Uterus (tissue), 3 donors: ENCODE measurements at regions not wholly inside any gene's neighbourhood (a gene's known extent, or its start where the extent isn't known, plus 50 kb on each side); places are given as distances from the start of the nearest gene placed in this dataset.
"Not testable (repeated sequence)": the region's sequence is repeated elsewhere in the genome, so short reads cannot be mapped to it uniquely, and the experiment has no call there.

Source experiments
- DNase-seq, 2 donors: peaks; one replicate each; pipeline ENCODE4 v3.0.0-alpha.2; 2019 to 2020
- H3K27ac ChIP-seq, 2 donors: fragments of 200-600 bp; sonication (generic); 1 replicate in 1 of 2; 2 replicates in 1 of 2; pipeline ENCODE4 v1.5.1; 2016 to 2018
- H3K27me3 ChIP-seq, 2 donors: fragments of 200-600 bp; sonication (generic); one replicate each; pipeline ENCODE4 v1.5.1; 2018 to 2019; ENCODE audit warnings: control low read depth in 1 of 2
- H3K36me3 ChIP-seq, 2 donors: fragments of 200-600 bp; sonication (generic); one replicate each; pipeline ENCODE4 v1.5.1; 2019; ENCODE audit warnings: control low read depth in 1 of 2
- H3K4me1 ChIP-seq, 2 donors: fragments of 200-600 bp; sonication (generic); one replicate each; pipeline ENCODE4 v1.5.1; 2018 to 2019; ENCODE audit warnings: control low read depth in 1 of 2
- H3K4me3 ChIP-seq, 2 donors: fragments of 200-600 bp; sonication (generic); 1 replicate in 1 of 2; 2 replicates in 1 of 2; pipeline ENCODE4 v1.5.1; 2018 to 2019; ENCODE audit warnings: mild to moderate bottlenecking in 1 of 2
- H3K9me3 ChIP-seq, 2 donors: fragments of 200-600 bp; sonication (generic); one replicate each; pipeline ENCODE4 v1.5.1; 2019; ENCODE audit warnings: control low read depth in 1 of 2
- CTCF ChIP-seq, 4 experiments: fragments of 200-600 bp in 2 of 4; fragments of 450-650 bp in 2 of 4; sonication (generic) in 2 of 4; IDR thresholded peaks; one replicate each; pipeline ENCODE4 v1.5.1; 2016 to 2019; ENCODE audit warnings: antibody characterized with exemption in 4 of 4, mild to moderate bottlenecking in 2 of 4, moderate library complexity in 1 of 4
- POLR2A ChIP-seq, 2 donors: fragments of 450-650 bp; IDR thresholded peaks; one replicate each; pipeline ENCODE4 v1.6.1; 2016; ENCODE audit warnings: antibody characterized with exemption in 2 of 2, mild to moderate bottlenecking in 1 of 2, moderate library complexity in 1 of 2
- intact Hi-C: fragments of 100-400 bp; cut with DNase I; formaldehyde crosslinking; loops from one replicate; pipeline ENCODE4 v1.15.1; 2023; ENCODE audit warnings: low total_unique reads
- donor health status: DM: yes; HTN: yes; CAD: no.

DNA sequence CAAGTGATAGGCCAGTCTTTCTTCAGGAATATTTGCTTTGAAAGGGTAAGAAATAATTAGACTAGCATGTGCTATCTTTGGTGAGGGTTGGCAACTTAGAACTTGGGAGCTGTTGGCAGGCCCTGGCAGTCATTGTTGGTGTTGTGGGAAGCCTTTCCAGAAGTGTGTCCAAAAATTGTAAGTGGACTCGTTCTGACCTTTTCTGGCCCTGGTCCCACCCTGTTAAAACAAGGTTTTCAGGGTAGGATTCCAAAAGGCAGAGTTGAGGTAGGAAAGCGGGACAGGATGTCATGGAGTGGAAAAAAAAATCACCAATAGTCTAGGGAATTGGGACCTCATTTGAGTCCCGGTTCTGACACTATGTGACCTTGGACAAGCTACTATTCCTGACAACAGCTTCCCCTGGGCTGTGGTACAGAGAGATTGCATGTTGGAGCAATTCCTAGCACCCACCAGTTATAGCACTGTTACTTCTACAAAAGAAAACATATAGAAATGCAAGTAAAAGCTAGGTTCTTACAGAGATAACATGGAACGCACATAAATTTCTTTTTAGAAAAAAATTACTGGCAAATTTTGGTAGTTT, 299.3 kb upstream of the DDI1 start:
- intact Hi-C loops = no loop called here
- H3K9me3 ChIP-seq = no peaks in the 10 kb centered on the region
- H3K36me3 ChIP-seq = no peaks in the 10 kb centered on the region
- no peaks in the 10 kb centered on the region for H3K27me3 ChIP-seq
- no peaks in the 10 kb centered on the region for H3K4me1 ChIP-seq
- no peak overlapping the region for H3K4me3 ChIP-seq
- TF ChIP-seq CTCF (IDR thresholded peaks at IDR 0.05) (no peak), POLR2A (IDR thresholded peaks at IDR 0.05) (no peak)
- DNase-seq = no peak
- H3K27ac ChIP-seq = no peak overlapping the region

- no peak for DNase-seq
- Histone ChIP-seq H3K4me3 (no peak overlapping the region), H3K27me3 (no peaks in the 10 kb centered on the region), H3K4me1 (no peaks in the 10 kb centered on the region), H3K36me3 (no peaks in the 10 kb centered on the region), H3K9me3 (no peaks in the 10 kb centered on the region), H3K27ac (no peak overlapping the region)
- TF ChIP-seq CTCF (IDR thresholded peaks at IDR 0.05) (no peak), POLR2A (IDR thresholded peaks at IDR 0.05) (no peak)
- intact Hi-C loops = no loop called here
Observed at GRCh38 chr11:103737747-103738146, 298.7 kb upstream of the DDI1 start.

DNA sequence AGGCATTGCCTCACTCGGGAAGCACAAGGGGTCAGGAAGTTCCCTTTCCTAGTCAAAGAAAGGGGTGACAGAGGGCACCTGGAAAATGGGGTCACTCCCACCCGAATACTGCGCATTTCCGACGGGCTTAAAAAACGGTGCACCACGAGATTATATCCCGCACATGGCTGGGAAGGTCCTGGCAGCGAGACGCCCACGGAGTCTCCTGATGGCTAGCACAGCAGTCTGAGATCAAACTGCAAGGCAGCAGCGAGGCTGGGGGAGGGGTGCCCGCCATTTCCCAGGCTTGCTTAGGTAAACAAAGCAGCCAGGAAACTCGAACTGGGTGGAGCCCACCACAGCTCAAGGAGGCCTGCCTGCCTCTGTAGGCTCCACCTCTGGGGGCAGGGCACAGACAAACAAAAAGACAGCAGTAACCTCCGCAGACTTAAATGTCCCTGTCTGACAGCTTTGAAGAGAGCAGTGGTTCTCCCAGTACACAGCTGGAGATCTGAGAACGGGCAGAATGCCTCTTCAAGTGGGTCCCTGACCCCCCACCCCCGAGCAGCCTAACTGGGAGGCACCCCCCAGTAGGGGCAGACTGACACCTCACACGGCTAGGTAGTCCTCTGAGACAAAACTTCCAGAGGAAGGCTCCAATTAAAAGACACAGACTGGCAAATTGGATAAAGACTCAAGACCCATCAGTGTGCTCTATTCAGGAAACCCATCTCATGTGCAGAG, 297.2 kb upstream of the DDI1 start:
- not testable (repeated sequence) for H3K4me3 ChIP-seq, H3K27ac ChIP-seq

GRCh38 chr11:103744496-103745153, 291.8 kb upstream of the DDI1 start:
- no peaks in the 10 kb centered on the region for H3K9me3 ChIP-seq

More for the DNA sequence above, 297.2 kb upstream of the DDI1 start:
- H3K27me3 ChIP-seq, H3K36me3 ChIP-seq, H3K9me3 ChIP-seq, intact Hi-C loops, H3K4me1 ChIP-seq, DNase-seq: not testable (repeated sequence)

GRCh38 chr11:103749158-103749557, 287.3 kb upstream of the DDI1 start:
- Histone ChIP-seq H3K4me3 (no peak overlapping the region), H3K4me1 (no peaks in the 10 kb centered on the region), H3K36me3 (no peaks in the 10 kb centered on the region), H3K27ac (no peak overlapping the region), H3K9me3 (no peaks in the 10 kb centered on the region), H3K27me3 (no peaks in the 10 kb centered on the region)
- no peak for TF ChIP-seq CTCF (IDR thresholded peaks at IDR 0.05)
- TF ChIP-seq POLR2A (IDR thresholded peaks at IDR 0.05) = no peak
- no peak for DNase-seq
- intact Hi-C loops = no loop called here

More at GRCh38 chr11:103744496-103745153, 291.8 kb upstream of the DDI1 start:
- intact Hi-C loops = no loop called here
- H3K4me1 ChIP-seq = no peaks in the 10 kb centered on the region
- H3K27me3 ChIP-seq = no peaks in the 10 kb centered on the region
- no peaks in the 10 kb centered on the region for H3K36me3 ChIP-seq
- TF ChIP-seq CTCF (IDR thresholded peaks at IDR 0.05) (no peak), POLR2A (IDR thresholded peaks at IDR 0.05) (no peak)
- H3K4me3 ChIP-seq = no peak overlapping the region
- no peak overlapping the region for H3K27ac ChIP-seq
- DNase-seq = no peak
